Left colon (tissue), 2 donors: ENCODE measurements at regions not wholly inside any gene's neighbourhood (a gene's known extent, or its start where the extent isn't known, plus 50 kb on each side); places are given as distances from the start of the nearest gene placed in this dataset.
"Not testable (repeated sequence)": the region's sequence is repeated elsewhere in the genome, so short reads cannot be mapped to it uniquely, and the experiment has no call there.

ENCODE experiments used
- ATAC-seq: fragments of 200-7000 bp; cut with Tn5 transposase; one replicate; pipeline ENCODE4 v1.9.1; 2020; ENCODE audit warnings: mild to moderate bottlenecking, moderate library complexity
- DNase-seq, 2 donors: peaks; one replicate each; pipeline ENCODE4 v3.0.0-alpha.2; 2020
- intact Hi-C, 2 donors: fragments of 100-400 bp; cut with DNase I in 1 of 2; cut with micrococcal nuclease in 1 of 2; formaldehyde crosslinking; loops; one replicate each; pipeline versions ENCODE4 v1.11.2 to v1.14.0; 2022; cut with DNase I, micrococcal nuclease
- donor health status: DM: no; HTN: no; CAD: no.
- donor health status: DM: yes; HTN: yes; CAD: no.

- ATAC-seq: no peak
- intact Hi-C loops: no loop called here
- DNase-seq: no peak
Observed at GRCh38 chr12:24544368-24544767, 404.5 kb downstream of the BCAT1 start.

GRCh38 chr12:24541193-24541871, 407.6 kb downstream of the BCAT1 start:
- DNase-seq (no peak), ATAC-seq (no peak)
- intact Hi-C loops: no loop called here

GRCh38 chr12:24539646-24540045, 409.3 kb downstream of the BCAT1 start:
- intact Hi-C loops: no loop called here
- ATAC-seq: no peak
- DNase-seq: no peak

- ATAC-seq (no peak), DNase-seq (no peak)
- intact Hi-C loops: no loop called here
Observed at GRCh38 chr12:24537083-24537860, 411.6 kb downstream of the BCAT1 start.

- intact Hi-C loops: no loop called here
- ATAC-seq (no peak), DNase-seq (no peak)
Observed at GRCh38 chr12:24535334-24536069, 413.4 kb downstream of the BCAT1 start.

- DNase-seq (no peak), ATAC-seq (no peak)
- intact Hi-C loops: no loop called here
Observed at GRCh38 chr12:24534622-24535021, 414.3 kb downstream of the BCAT1 start.

- no peak for ATAC-seq
- no peak for DNase-seq
- intact Hi-C loops: no loop called here
Observed at GRCh38 chr12:24533716-24534352, 415.1 kb downstream of the BCAT1 start.

GRCh38 chr12:24530689-24531088, 418.2 kb downstream of the BCAT1 start:
- no peak for ATAC-seq
- intact Hi-C loops: no loop called here
- DNase-seq: no peak

GRCh38 chr12:24527102-24527501, 421.8 kb downstream of the BCAT1 start:
- ATAC-seq (no peak), DNase-seq (no peak)
- intact Hi-C loops: no loop called here

DNA sequence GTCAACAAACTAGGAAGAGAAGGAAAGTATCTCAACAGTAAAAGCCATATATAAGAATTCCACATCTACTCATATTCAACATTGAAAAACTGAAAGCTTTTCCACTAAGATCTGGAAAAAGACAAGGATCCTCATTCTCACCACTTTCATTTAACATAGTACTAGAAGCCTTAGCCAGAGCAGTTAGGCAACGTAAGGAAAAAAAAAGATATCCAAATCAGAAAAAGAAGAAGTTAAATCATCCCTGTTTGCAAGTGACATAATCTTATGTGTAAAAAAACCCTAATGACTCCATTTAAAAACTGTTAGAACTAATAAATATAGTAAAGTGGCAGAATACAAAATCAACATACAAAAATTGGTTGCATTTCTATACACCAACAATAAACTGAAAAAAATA, 426.2 kb downstream of the BCAT1 start:
- DNase-seq (no peak), ATAC-seq (no peak)
- intact Hi-C loops: no loop called here

DNA sequence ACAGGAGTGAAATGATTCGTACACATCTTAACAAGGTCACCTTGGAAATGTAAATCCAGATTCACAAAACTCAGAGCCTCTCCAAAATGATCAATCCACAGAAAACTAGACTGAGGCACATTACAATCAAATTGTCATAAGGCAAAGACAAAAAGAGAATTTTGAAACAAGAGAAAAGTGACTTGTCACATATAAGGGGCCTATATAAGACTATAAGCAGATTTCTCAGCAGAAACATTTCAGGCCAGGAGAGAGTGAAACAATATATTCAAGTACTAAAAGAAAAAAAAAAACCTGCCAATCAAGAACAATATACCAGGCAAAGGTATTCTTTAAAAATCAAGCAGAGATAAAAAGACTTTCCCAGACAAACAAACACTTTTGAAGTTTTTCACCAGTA, 429.1 kb downstream of the BCAT1 start:
- DNase-seq (no peak), ATAC-seq (no peak)
- intact Hi-C loops: no loop called here

GRCh38 chr12:24517000-24517399, 431.9 kb downstream of the BCAT1 start:
- DNase-seq (no peak), ATAC-seq (no peak)
- intact Hi-C loops: no loop called here

DNA sequence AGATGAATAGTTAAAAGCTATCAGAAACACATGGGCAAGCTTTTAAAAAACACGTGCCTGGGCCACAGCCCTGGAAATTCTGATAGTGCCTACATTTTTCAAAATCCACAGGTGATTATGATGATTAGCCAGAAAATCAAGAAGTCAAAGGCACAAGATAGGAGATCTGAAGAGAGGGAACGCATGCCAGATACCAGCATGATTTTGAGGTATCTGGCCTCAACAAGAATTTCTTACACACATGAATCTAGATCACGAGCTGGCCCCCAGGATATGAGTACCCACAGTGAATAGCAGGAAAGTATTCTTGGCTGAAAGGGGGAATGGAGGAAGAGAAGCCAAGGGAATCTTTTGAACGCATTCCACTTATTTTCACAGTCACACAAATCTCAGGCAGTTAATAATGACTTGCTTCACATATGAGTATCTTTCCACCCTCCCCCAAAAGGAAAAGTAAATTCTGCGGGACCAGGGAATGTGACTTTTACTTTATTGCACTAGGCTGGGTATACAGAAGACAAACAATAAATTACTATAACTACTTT, 438.2 kb downstream of the BCAT1 start:
- ATAC-seq: no peak

DNA sequence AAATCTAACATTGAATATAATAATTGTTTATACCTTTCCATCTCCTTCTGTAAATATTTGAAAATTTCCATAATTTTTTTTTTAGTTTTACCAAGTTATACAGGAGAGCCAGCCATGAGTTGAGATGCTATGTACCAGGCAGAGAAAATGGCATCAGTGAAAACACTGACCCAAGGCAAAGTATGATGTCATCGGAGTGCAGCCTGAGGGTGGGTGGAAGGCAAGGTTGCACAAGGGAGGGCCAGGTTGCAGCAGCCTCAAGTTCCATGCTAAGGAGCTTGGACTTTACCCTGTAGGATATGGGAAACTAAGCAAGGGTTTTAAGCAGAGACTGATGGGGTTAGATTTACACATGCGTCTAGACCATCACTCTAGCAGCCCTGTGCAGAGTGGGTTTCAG, 441.1 kb downstream of the BCAT1 start:
- no peak for DNase-seq
- intact Hi-C loops: no loop called here
- no peak for ATAC-seq

More for the DNA sequence above, 438.2 kb downstream of the BCAT1 start:
- intact Hi-C loops: no loop called here
- no peak for DNase-seq

DNA sequence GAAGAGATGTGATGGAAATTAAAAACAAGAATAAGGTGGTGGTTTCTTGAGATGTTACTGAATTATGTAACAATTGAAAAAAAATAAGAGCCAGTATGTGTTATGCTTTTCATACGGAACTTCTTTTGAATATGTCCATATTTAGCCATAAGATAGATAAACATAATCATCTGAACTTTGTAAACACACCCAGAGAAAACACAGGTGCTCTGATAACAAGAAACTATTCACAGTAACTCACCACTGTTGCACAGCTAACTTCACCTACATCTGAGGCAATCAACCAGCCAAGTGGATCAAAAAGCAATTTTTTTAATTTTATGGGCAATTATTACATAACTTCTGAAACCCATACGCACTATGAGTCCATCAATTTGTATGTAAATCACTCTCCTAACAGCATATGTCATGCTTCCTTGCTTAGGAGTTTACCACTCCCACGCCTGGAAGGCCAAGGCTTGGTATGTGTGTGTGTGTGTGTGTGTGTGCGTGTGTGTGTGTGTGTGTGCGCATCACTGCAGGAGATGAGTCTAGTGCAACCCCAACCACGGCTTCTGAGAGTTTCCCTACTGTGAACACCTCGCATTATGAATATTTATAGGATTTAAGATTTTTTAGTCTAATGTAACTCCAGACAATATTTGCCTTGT, 443.4 kb downstream of the BCAT1 start:
- intact Hi-C loops: no loop called here
- DNase-seq: no peak
- no peak for ATAC-seq

- ATAC-seq, intact Hi-C loops, DNase-seq: not testable (repeated sequence)
Observed at GRCh38 chr12:24503477-24503876, 445.4 kb downstream of the BCAT1 start.

GRCh38 chr12:24500831-24501230, 448.1 kb downstream of the BCAT1 start:
- intact Hi-C loops: no loop called here
- DNase-seq (no peak), ATAC-seq (no peak)

DNA sequence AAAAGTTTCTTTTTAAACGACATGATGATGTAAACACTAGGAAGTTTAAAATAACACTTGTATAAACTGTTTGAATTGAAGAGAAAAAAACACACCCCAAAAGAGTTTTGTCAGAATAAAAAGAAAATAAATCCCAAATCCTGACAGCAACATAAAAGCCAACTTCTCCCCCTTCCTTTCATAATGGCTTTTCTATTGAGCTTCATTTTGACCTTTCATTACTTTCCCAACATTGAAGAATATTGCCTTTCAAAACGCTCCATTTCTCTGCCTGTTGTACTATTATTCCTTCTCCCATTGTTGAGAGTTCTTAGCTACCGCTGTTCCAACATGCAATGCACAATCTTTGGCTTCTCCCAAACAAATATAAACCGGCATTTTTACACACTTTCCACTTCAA, 448.5 kb downstream of the BCAT1 start:
- intact Hi-C loops: no loop called here
- no peak for DNase-seq
- no peak for ATAC-seq
